Neuronal stem cell (in vitro differentiated cells): ENCODE measurements at regions not wholly inside any gene's neighbourhood (a gene's known extent, or its start where the extent isn't known, plus 50 kb on each side); places are given as distances from the start of the nearest gene placed in this dataset.

ENCODE experiments used
- DNase-seq: peaks from one replicate; pipeline ENCODE4 v3.0.0-alpha.2; 2013; ENCODE audit warnings: low spot score
- H2AFZ ChIP-seq: one replicate; pipeline ENCODE4 v1.6.1; 2013; ENCODE audit warnings: mild to moderate bottlenecking, low read length, inconsistent platforms
- H2AK5ac ChIP-seq: 2 replicates; pipeline ENCODE4 v1.6.1; 2013; ENCODE audit warnings: low read depth, mild to moderate bottlenecking, inconsistent platforms, low read length, moderate library complexity, mixed read lengths
- H2BK120ac ChIP-seq: 2 replicates; pipeline ENCODE4 v1.6.1; 2013; ENCODE audit warnings: low read depth, mild to moderate bottlenecking, inconsistent platforms, low read length, moderate library complexity, mixed read lengths
- H2BK12ac ChIP-seq: one replicate; pipeline ENCODE4 v1.6.1; 2013; ENCODE audit warnings: low read length, inconsistent platforms
- H2BK15ac ChIP-seq: 2 replicates; pipeline ENCODE4 v1.6.1; 2013; ENCODE audit warnings: mild to moderate bottlenecking, low read length, inconsistent platforms, mixed read lengths
- H2BK5ac ChIP-seq: one replicate; pipeline ENCODE4 v1.6.1; 2013; ENCODE audit warnings: inconsistent platforms, mild to moderate bottlenecking, low read length, moderate library complexity
- H3K14ac ChIP-seq: one replicate; pipeline ENCODE4 v1.6.1; 2013; ENCODE audit warnings: low read length, inconsistent platforms
- H3K18ac ChIP-seq: 2 replicates; pipeline ENCODE4 v1.6.1; 2013; ENCODE audit warnings: low read length, inconsistent platforms
- H3K23ac ChIP-seq: 2 replicates; pipeline ENCODE4 v1.6.1; 2013; ENCODE audit warnings: low read depth, mild to moderate bottlenecking, mixed read lengths, low read length, inconsistent platforms; ENCODE audit not compliant: poor library complexity
- H3K27ac ChIP-seq: replicated peaks from 3 replicates; pipeline ENCODE4 v1.5.1; 2013; ENCODE audit warnings: low read length, inconsistent platforms
- H3K27me3 ChIP-seq, 3 experiments: 2 replicates each; pipeline ENCODE4 v1.6.1; 2013; ENCODE audit warnings: low read length in 3 of 3, mild to moderate bottlenecking in 2 of 3, inconsistent platforms in 1 of 3, low read depth in 1 of 3, mixed read lengths in 1 of 3, moderate library complexity in 1 of 3; ENCODE audit not compliant: control insufficient read depth in 3 of 3, insufficient read depth in 3 of 3
- H3K36me3 ChIP-seq, 2 donors: replicated peaks in 1 of 2; 2 replicates each; pipeline ENCODE4 v1.6.1; 2013; ENCODE audit warnings: low read length in 2 of 2; ENCODE audit not compliant: control insufficient read depth in 2 of 2, insufficient read depth in 2 of 2
- H3K4ac ChIP-seq: 2 replicates; pipeline ENCODE4 v1.6.1; 2013; ENCODE audit warnings: inconsistent platforms, mild to moderate bottlenecking, low read length, moderate library complexity
- H3K4me1 ChIP-seq, 2 donors: 1 replicate in 1 of 2; 2 replicates in 1 of 2; pipeline ENCODE4 v1.6.1; 2013; ENCODE audit warnings: low read length in 2 of 2, low read depth in 1 of 2; ENCODE audit not compliant: control insufficient read depth in 2 of 2, insufficient read depth in 1 of 2
- H3K4me2 ChIP-seq: one replicate; pipeline ENCODE4 v1.6.1; 2013; ENCODE audit warnings: mild to moderate bottlenecking, low read length, inconsistent platforms; ENCODE audit not compliant: insufficient read depth, poor library complexity, severe bottlenecking
- H3K4me3 ChIP-seq, 2 donors: 2 replicates each; pipeline ENCODE4 v1.5.1; 2013; ENCODE audit warnings: low read length in 2 of 2, mild to moderate bottlenecking in 2 of 2, inconsistent platforms in 1 of 2, moderate library complexity in 1 of 2
- H3K79me1 ChIP-seq: one replicate; pipeline ENCODE4 v1.6.1; 2013; ENCODE audit warnings: low read depth, mild to moderate bottlenecking, inconsistent platforms, low read length, moderate library complexity
- H3K9ac ChIP-seq: one replicate; pipeline ENCODE4 v1.6.1; 2013; ENCODE audit warnings: mild to moderate bottlenecking, low read depth, low read length, inconsistent platforms; ENCODE audit not compliant: poor library complexity
- H3K9me3 ChIP-seq, 2 donors: replicated peaks in 1 of 2; 2 replicates each; pipeline versions ENCODE3 to v1.6.1; 2013; ENCODE audit warnings: low read length in 2 of 2, mild to moderate bottlenecking in 2 of 2, inconsistent platforms in 1 of 2, low read depth in 1 of 2, mixed read lengths in 1 of 2, moderate library complexity in 1 of 2; ENCODE audit not compliant: control insufficient read depth in 2 of 2, insufficient read depth in 1 of 2
- H4K8ac ChIP-seq: one replicate; pipeline ENCODE4 v1.6.1; 2013; ENCODE audit warnings: low read depth, mild to moderate bottlenecking, inconsistent platforms, low read length, moderate library complexity
- H4K91ac ChIP-seq: one replicate; pipeline ENCODE4 v1.6.1; 2013; ENCODE audit warnings: low read length, low read depth, mild to moderate bottlenecking, inconsistent platforms; ENCODE audit not compliant: poor library complexity
- WGBS, 2 donors: extraction: QIAGEN DNeasy Blood & Tissue Kit; methylation state at CpG; one replicate each; pipeline ENCODE4 v1.1.7; 2013; ENCODE audit warnings: missing lambda C conversion rate in 2 of 2, mixed read lengths in 1 of 2; ENCODE audit not compliant: insufficient read length in 2 of 2, insufficient replicate concordance in 1 of 2; ENCODE audit errors: extremely low coverage in 2 of 2; 5-methylcytosine and 5-hydroxymethylcytosine counted together

GRCh38 chr3:21042184-21042583 lies 708.8 kb downstream of the ZNF385D start:
- no peak overlapping the region for H2AFZ ChIP-seq
- H3K14ac ChIP-seq: no peak overlapping the region
- no peak overlapping the region for H2BK120ac ChIP-seq
- H3K36me3 ChIP-seq: no peaks in the 10 kb centered on the region
- H2BK15ac ChIP-seq: no peak overlapping the region
- H4K8ac ChIP-seq: no peak overlapping the region
- H3K4me3 ChIP-seq: no peak overlapping the region
- H3K9ac ChIP-seq: no peak overlapping the region
- H2AK5ac ChIP-seq: no peak overlapping the region
- H3K79me1 ChIP-seq: no peaks in the 10 kb centered on the region
- no peak overlapping the region for H3K23ac ChIP-seq
- WGBS, 2 donors: no CpG with 5 or more reads among the region's 9 CpGs
- no peak for DNase-seq
- no peak overlapping the region for H3K18ac ChIP-seq
- H3K9me3 ChIP-seq: no peaks in the 10 kb centered on the region
- H3K27me3 ChIP-seq: no peaks in the 10 kb centered on the region
- no peak overlapping the region for H2BK12ac ChIP-seq
- H3K27ac ChIP-seq: no peak overlapping the region
- H2BK5ac ChIP-seq: no peak overlapping the region
- no peak overlapping the region for H4K91ac ChIP-seq
- no peaks in the 10 kb centered on the region for H3K4me1 ChIP-seq
- no peak overlapping the region for H3K4ac ChIP-seq
- no peak overlapping the region for H3K4me2 ChIP-seq

DNA sequence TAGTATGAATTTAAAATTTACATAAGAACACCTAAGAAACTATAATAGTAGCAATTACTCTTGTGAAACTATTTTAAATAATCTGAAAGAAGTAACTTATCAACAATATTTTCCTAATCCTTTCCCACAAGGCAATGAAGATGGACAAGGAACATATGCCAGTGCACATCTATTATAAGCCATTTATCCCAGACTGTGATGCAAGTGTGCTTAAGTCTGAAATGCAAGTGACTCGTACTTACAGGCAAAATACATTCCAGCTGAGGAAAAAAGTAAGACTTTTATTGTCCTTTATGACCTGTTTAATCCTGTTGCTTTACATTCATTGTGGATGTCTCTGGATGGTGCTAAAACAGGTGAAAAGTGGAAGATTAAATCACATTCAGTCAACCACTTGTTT lies 709.4 kb downstream of the ZNF385D start:
- Histone ChIP-seq H4K8ac (no peak overlapping the region), H3K18ac (no peak overlapping the region), H2AK5ac (no peak overlapping the region), H2BK15ac (no peak overlapping the region), H3K27me3 (no peaks in the 10 kb centered on the region), H2BK12ac (no peak overlapping the region), H4K91ac (no peak overlapping the region), H3K9ac (no peak overlapping the region), H3K4ac (no peak overlapping the region), H3K14ac (no peak overlapping the region), H3K4me2 (no peak overlapping the region), H3K9me3 (no peaks in the 10 kb centered on the region), H2AFZ (no peak overlapping the region), H2BK120ac (no peak overlapping the region), H3K4me3 (no peak overlapping the region), H3K36me3 (no peaks in the 10 kb centered on the region), H3K23ac (no peak overlapping the region), H3K27ac (no peak overlapping the region), H3K79me1 (no peaks in the 10 kb centered on the region), H2BK5ac (no peak overlapping the region), H3K4me1 (no peaks in the 10 kb centered on the region)
- WGBS, 2 donors: no CpG with 5 or more reads among the region's 1 CpG
- no peak for DNase-seq

DNA sequence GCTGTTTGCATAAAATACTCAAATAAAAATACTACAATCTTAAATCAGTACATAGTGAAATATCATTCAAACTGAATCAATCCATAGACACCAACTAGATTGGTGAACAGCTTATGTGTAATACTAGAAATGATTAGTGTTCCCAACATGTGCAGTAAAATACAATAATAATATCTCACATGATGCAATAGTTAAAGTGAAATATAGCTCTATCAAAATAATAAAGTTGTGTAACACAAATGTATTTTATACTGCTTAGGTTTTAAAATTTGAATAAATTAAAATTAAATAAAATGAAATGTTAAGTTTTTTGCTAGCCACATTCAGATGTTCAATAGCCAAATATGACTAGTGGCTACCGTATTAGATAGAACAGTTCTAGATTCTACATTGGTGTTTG lies 714.1 kb downstream of the ZNF385D start:
- Histone ChIP-seq H2BK15ac (no peak overlapping the region), H3K4me1 (no peaks in the 10 kb centered on the region), H3K79me1 (no peaks in the 10 kb centered on the region), H2BK120ac (no peak overlapping the region), H3K4me3 (no peak overlapping the region), H3K4ac (no peak overlapping the region), H2AFZ (no peak overlapping the region), H3K27me3 (no peaks in the 10 kb centered on the region), H3K23ac (no peak overlapping the region), H3K36me3 (no peaks in the 10 kb centered on the region), H2BK5ac (no peak overlapping the region), H3K18ac (no peak overlapping the region), H4K91ac (no peak overlapping the region), H3K27ac (no peak overlapping the region), H3K14ac (no peak overlapping the region), H2BK12ac (no peak overlapping the region), H3K4me2 (no peak overlapping the region), H2AK5ac (no peak overlapping the region), H3K9me3 (no peaks in the 10 kb centered on the region), H4K8ac (no peak overlapping the region), H3K9ac (no peak overlapping the region)
- WGBS, 2 donors: no CpG with 5 or more reads among the region's 1 CpG
- DNase-seq: no peak

GRCh38 chr3:21028412-21028811 lies 722.6 kb downstream of the ZNF385D start:
- no peak overlapping the region for H2BK12ac ChIP-seq
- no peak overlapping the region for H4K8ac ChIP-seq
- no peaks in the 10 kb centered on the region for H3K79me1 ChIP-seq
- H2BK5ac ChIP-seq: no peak overlapping the region
- no peak overlapping the region for H3K4ac ChIP-seq
- no CpG with 5 or more reads among the region's 5 CpGs for WGBS, 2 donors
- no peak overlapping the region for H3K4me2 ChIP-seq
- peaks cover 0 to 2% of the 10 kb centered on the region in 2 donors for H3K4me1 ChIP-seq
- no peak overlapping the region for H2AFZ ChIP-seq
- no peaks in the 10 kb centered on the region for H3K9me3 ChIP-seq
- no peaks in the 10 kb centered on the region for H3K36me3 ChIP-seq
- H3K9ac ChIP-seq: no peak overlapping the region
- no peaks in the 10 kb centered on the region for H3K27me3 ChIP-seq
- no peak overlapping the region for H2BK15ac ChIP-seq
- H2BK120ac ChIP-seq: no peak overlapping the region
- H4K91ac ChIP-seq: no peak overlapping the region
- H2AK5ac ChIP-seq: no peak overlapping the region
- no peak overlapping the region for H3K23ac ChIP-seq
- no peak overlapping the region for H3K27ac ChIP-seq
- no peak for DNase-seq
- H3K14ac ChIP-seq: no peak overlapping the region
- H3K4me3 ChIP-seq: no peak overlapping the region
- H3K18ac ChIP-seq: no peak overlapping the region
